Fibroblast of lung (primary cell): ENCODE measurements at regions not wholly inside any gene's neighbourhood (a gene's known extent, or its start where the extent isn't known, plus 50 kb on each side); places are given as distances from the start of the nearest gene placed in this dataset.

Source experiments
- DNase-seq, 2 donors: peaks; one replicate each; pipeline versions ENCODE4 v3.0.0 to v3.0.0-alpha.2; 2010; ENCODE audit warnings: low read depth in 2 of 2
- H2AFZ ChIP-seq: 2 replicates; pipeline ENCODE4 v1.5.1; 2012; ENCODE audit warnings: low read length, control low read depth, inconsistent platforms
- H3K27ac ChIP-seq: 2 replicates; pipeline ENCODE4 v1.5.1; 2011; ENCODE audit warnings: low read length, control low read depth; ENCODE audit not compliant: insufficient read depth
- H3K27me3 ChIP-seq: 2 replicates; pipeline ENCODE4 v1.5.1; 2011; ENCODE audit warnings: mild to moderate bottlenecking, low read length; ENCODE audit not compliant: control insufficient read depth, insufficient read depth
- H3K36me3 ChIP-seq: 2 replicates; pipeline ENCODE4 v1.5.1; 2011; ENCODE audit warnings: low read length; ENCODE audit not compliant: control insufficient read depth, insufficient read depth
- H3K4me1 ChIP-seq: 2 replicates; pipeline ENCODE4 v1.5.1; 2011; ENCODE audit warnings: low read length; ENCODE audit not compliant: control insufficient read depth, insufficient read depth; ENCODE audit errors: extremely low read depth
- H3K4me2 ChIP-seq: 2 replicates; pipeline ENCODE4 v1.5.1; 2011; ENCODE audit warnings: low read length, control low read depth; ENCODE audit not compliant: insufficient read depth; ENCODE audit errors: extremely low read depth
- H3K4me3 ChIP-seq, 4 experiments: fragments of 200-600 bp in 1 of 4; sonication (generic) in 1 of 4; replicated peaks in 1 of 4; 2 replicates each; pipeline ENCODE4 v1.5.1; 2011 to 2016; ENCODE audit warnings: low read length in 4 of 4, low read depth in 3 of 4, mild to moderate bottlenecking in 3 of 4, control low read depth in 2 of 4, inconsistent platforms in 1 of 4, mixed read lengths in 1 of 4; ENCODE audit not compliant: insufficient read depth in 1 of 4; ENCODE audit errors: control extremely low read depth in 1 of 4
- H3K79me2 ChIP-seq: 2 replicates; pipeline ENCODE4 v1.5.1; 2012; ENCODE audit warnings: mild to moderate bottlenecking, low read length, inconsistent platforms; ENCODE audit not compliant: control insufficient read depth, insufficient read depth
- H3K9ac ChIP-seq: 2 replicates; pipeline ENCODE4 v1.5.1; 2011; ENCODE audit warnings: mild to moderate bottlenecking, low read length, control low read depth; ENCODE audit not compliant: insufficient read depth
- H3K9me3 ChIP-seq: 2 replicates; pipeline ENCODE4 v1.5.1; 2012; ENCODE audit warnings: low read depth, low read length; ENCODE audit not compliant: control insufficient read depth, insufficient read depth
- H4K20me1 ChIP-seq: 2 replicates; pipeline ENCODE4 v1.5.1; 2011; ENCODE audit warnings: low read length; ENCODE audit not compliant: control insufficient read depth, insufficient read depth; ENCODE audit errors: extremely low read depth
- EZH2 ChIP-seq: IDR thresholded peaks from 2 replicates; pipeline ENCODE4 v1.5.1; 2012; ENCODE audit warnings: low read length, control low read depth, mild to moderate bottlenecking; ENCODE audit errors: missing control alignments
- TF ChIP-seq, protein P1 (sequence below), 2 donors: IDR thresholded peaks in 1 of 2; conservative IDR thresholded peaks in 1 of 2; 1 replicate in 1 of 2; 2 replicates in 1 of 2; pipeline ENCODE4 v1.5.1; 2011 to 2012; ENCODE audit warnings: low read length in 2 of 2, control low read depth in 1 of 2, inconsistent platforms in 1 of 2, low read depth in 1 of 2, mild to moderate bottlenecking in 1 of 2

DNA sequence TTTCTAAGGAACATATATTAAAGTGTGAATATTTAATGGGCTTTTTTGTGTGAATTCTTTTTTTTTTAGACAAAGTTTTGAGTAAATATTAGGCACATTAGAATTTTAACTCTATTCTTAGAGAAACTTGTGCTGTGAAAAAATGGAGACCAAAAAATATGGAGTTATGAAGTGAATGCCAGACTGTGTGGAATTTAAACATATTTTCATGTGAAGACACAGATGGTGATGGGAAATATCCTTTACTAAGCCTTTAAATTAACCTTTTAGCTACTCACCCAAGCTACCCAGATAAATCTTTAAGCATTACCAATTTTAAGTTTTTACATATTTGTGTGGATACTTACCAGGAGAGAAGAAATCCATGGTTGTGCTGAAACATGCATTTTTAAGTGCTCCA lies 148.8 kb upstream of the OTX2 start:
- no peaks in the 10 kb centered on the region for H3K4me1 ChIP-seq
- no peak overlapping the region for H3K4me2 ChIP-seq
- no peaks in the 10 kb centered on the region for H4K20me1 ChIP-seq
- H2AFZ ChIP-seq: no peak overlapping the region
- no peak overlapping the region for H3K9ac ChIP-seq
- H3K9me3 ChIP-seq: no peaks in the 10 kb centered on the region
- H3K27me3 ChIP-seq: no peaks in the 10 kb centered on the region
- H3K4me3 ChIP-seq: no peak overlapping the region
- no peaks in the 10 kb centered on the region for H3K79me2 ChIP-seq
- DNase-seq: no peak
- TF ChIP-seq, protein P1, sequence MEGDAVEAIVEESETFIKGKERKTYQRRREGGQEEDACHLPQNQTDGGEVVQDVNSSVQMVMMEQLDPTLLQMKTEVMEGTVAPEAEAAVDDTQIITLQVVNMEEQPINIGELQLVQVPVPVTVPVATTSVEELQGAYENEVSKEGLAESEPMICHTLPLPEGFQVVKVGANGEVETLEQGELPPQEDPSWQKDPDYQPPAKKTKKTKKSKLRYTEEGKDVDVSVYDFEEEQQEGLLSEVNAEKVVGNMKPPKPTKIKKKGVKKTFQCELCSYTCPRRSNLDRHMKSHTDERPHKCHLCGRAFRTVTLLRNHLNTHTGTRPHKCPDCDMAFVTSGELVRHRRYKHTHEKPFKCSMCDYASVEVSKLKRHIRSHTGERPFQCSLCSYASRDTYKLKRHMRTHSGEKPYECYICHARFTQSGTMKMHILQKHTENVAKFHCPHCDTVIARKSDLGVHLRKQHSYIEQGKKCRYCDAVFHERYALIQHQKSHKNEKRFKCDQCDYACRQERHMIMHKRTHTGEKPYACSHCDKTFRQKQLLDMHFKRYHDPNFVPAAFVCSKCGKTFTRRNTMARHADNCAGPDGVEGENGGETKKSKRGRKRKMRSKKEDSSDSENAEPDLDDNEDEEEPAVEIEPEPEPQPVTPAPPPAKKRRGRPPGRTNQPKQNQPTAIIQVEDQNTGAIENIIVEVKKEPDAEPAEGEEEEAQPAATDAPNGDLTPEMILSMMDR (conservative IDR thresholded peaks at IDR 0.05 in 1 of 2, IDR thresholded peaks at IDR 0.05 in 1 of 2; ENCODE audit: low read depth in 1 of 2, low read length in 2 of 2): no peak
- no peak for TF ChIP-seq EZH2
- no peak overlapping the region for H3K27ac ChIP-seq
- H3K36me3 ChIP-seq: no peaks in the 10 kb centered on the region

DNA sequence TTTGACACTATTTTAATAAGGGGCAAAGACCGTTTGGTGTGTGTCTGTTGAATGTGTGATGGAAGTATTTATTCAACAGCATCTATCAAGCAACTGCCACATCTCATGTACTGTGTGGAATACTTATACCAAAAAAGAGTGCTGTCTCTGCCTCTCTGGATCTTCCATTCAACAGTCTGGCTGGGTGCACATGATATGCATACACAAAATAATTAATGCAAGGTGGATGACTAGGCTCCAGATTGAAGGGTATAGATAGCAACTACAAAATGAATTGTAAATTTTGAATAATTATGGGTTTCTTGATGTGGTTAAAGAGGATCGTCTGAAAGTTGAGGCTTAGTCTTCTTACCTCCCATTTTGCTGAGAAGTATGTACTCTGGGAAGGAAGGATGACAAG lies 145.9 kb upstream of the OTX2 start:
- no peak for DNase-seq
- Histone ChIP-seq H3K27ac (no peak overlapping the region), H3K79me2 (no peaks in the 10 kb centered on the region), H3K4me1 (no peaks in the 10 kb centered on the region), H3K27me3 (no peaks in the 10 kb centered on the region), H3K4me3 (no peak overlapping the region), H3K9ac (no peak overlapping the region), H2AFZ (no peak overlapping the region), H4K20me1 (no peaks in the 10 kb centered on the region), H3K36me3 (no peaks in the 10 kb centered on the region), H3K4me2 (no peak overlapping the region), H3K9me3 (no peaks in the 10 kb centered on the region)
- TF ChIP-seq EZH2: no peak
- TF ChIP-seq, protein P1 (conservative IDR thresholded peaks at IDR 0.05 in 1 of 2, IDR thresholded peaks at IDR 0.05 in 1 of 2; ENCODE audit: low read depth in 1 of 2, low read length in 2 of 2): no peak

DNA sequence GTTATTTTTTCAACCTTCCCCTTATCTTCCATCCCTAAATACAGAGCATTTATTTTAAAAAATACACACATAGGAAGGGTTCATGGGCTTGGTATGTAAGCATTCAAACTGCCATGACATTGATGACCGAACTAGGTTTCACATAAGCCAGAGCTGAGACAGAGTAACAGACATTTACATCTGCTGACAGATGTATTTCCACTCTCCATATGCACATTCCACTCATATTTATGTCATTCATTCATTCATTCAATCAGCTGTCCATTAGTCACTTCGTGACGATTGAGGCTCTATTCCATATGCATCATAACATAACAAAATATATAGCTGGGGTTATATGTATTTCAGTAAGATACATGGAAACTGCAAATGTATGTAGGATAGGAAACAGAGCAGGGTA lies 145.5 kb upstream of the OTX2 start:
- Histone ChIP-seq H3K4me2 (no peak overlapping the region), H3K36me3 (no peaks in the 10 kb centered on the region), H3K9me3 (no peaks in the 10 kb centered on the region), H3K9ac (no peak overlapping the region), H3K79me2 (no peaks in the 10 kb centered on the region), H3K27me3 (no peaks in the 10 kb centered on the region), H3K4me3 (no peak overlapping the region), H3K27ac (no peak overlapping the region), H3K4me1 (no peaks in the 10 kb centered on the region), H2AFZ (no peak overlapping the region), H4K20me1 (no peaks in the 10 kb centered on the region)
- TF ChIP-seq EZH2: no peak
- TF ChIP-seq, protein P1 (conservative IDR thresholded peaks at IDR 0.05 in 1 of 2, IDR thresholded peaks at IDR 0.05 in 1 of 2; ENCODE audit: low read depth in 1 of 2, low read length in 2 of 2): no peak
- no peak for DNase-seq
